ENCODE measurements at regions not wholly inside any gene's neighbourhood (a gene's known extent, or its start where the extent isn't known, plus 50 kb on each side); places are given as distances from the start of the nearest gene placed in this dataset.
"Not testable (repeated sequence)": the region's sequence is repeated elsewhere in the genome, so short reads cannot be mapped to it uniquely, and the experiment has no call there.

DNA sequence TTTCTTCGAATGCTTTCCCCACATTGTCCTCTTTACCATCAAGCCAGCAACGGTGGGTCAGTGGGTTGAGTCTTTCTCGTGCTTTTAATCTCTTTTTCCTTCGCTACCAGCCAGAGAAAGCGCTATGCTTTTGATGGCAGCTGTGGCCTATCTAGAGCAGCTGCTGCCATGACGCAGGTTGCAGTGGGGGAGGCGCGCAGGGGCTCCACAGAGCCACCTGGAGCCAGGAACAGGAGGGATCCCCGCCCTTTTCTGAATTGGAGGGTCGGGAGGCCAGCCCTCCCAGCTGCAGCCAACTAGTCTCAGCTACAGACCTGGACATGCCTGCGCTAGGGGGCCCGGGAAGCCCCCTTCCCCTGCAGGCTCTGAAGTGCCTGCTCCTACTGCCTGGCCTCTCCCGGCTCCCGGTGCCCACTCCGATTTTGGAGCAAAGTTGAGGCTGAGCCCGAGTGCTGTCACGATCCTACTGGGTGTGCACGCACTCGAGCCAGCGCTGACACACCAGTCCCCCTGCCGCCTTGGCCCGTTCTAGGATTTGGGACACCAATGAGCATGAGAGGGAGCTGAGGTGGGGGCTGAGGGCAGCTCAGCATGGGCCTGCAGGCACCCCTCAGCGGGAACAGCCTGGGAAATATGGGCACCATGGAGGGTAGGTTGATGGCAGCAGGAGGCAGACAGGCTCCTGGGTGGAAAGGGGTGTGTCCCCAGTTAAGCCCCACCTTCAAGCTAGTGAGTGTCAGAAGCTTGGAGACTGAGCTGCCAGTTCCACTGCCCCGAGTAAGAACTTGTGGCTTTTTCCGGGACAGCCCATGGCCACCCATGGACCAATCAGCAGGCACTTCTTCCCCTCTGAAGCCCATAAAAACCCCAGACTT, 784.2 kb downstream of the SLC6A15 start:
- Histone ChIP-seq H3K36me3 (no peaks in the 10 kb centered on the region), H3K9me3 (no peaks in the 10 kb centered on the region), H3K4me3 (no peak overlapping the region), H3K27me3 (no peaks in the 10 kb centered on the region), H3K4me1 (no peaks in the 10 kb centered on the region), H3K27ac (no peak overlapping the region)
- 91% methylated on average over 18 of the region's 25 CpGs for WGBS
- TF ChIP-seq POLR2AphosphoS5 (IDR thresholded peaks at IDR 0.05) = no peak
- DNase-seq (ENCODE audit: low spot score in 2 of 2) = no peak

DNA sequence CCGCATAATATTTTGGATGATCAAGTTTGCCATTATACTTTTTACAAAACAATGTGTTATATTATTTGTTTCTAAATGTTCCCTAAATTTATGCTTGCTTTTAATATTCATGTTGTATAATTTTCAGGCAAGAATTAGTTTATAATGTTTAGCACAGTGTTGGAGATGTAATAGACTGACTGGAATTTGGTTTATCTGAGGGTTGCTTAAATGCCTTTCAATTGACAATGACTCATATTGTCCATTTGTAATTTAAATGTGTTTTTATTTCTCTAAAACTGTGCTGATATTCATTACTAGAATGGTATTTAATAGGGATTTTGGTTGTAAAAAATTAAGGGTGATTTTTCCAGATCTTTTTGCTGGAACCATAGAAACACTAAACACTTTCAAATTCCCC, 788.4 kb downstream of the SLC6A15 start:
- DNase-seq (ENCODE audit: low spot score in 2 of 2) = no peak
- no peak overlapping the region for H3K4me3 ChIP-seq
- no peaks in the 10 kb centered on the region for H3K36me3 ChIP-seq
- no peaks in the 10 kb centered on the region for H3K27me3 ChIP-seq
- WGBS = 97% methylated on average over 1 of the region's 1 CpG
- H3K4me1 ChIP-seq = no peaks in the 10 kb centered on the region
- TF ChIP-seq, protein P1, sequence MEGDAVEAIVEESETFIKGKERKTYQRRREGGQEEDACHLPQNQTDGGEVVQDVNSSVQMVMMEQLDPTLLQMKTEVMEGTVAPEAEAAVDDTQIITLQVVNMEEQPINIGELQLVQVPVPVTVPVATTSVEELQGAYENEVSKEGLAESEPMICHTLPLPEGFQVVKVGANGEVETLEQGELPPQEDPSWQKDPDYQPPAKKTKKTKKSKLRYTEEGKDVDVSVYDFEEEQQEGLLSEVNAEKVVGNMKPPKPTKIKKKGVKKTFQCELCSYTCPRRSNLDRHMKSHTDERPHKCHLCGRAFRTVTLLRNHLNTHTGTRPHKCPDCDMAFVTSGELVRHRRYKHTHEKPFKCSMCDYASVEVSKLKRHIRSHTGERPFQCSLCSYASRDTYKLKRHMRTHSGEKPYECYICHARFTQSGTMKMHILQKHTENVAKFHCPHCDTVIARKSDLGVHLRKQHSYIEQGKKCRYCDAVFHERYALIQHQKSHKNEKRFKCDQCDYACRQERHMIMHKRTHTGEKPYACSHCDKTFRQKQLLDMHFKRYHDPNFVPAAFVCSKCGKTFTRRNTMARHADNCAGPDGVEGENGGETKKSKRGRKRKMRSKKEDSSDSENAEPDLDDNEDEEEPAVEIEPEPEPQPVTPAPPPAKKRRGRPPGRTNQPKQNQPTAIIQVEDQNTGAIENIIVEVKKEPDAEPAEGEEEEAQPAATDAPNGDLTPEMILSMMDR (IDR thresholded peaks at IDR 0.05) = no peak
- no peak for TF ChIP-seq POLR2AphosphoS5 (IDR thresholded peaks at IDR 0.05)
- TF ChIP-seq POLR2A (IDR thresholded peaks at IDR 0.05) = no peak
- TF ChIP-seq EP300 (IDR thresholded peaks at IDR 0.05) = no peak
- no peak overlapping the region for H3K27ac ChIP-seq
- no peaks in the 10 kb centered on the region for H3K9me3 ChIP-seq

DNA sequence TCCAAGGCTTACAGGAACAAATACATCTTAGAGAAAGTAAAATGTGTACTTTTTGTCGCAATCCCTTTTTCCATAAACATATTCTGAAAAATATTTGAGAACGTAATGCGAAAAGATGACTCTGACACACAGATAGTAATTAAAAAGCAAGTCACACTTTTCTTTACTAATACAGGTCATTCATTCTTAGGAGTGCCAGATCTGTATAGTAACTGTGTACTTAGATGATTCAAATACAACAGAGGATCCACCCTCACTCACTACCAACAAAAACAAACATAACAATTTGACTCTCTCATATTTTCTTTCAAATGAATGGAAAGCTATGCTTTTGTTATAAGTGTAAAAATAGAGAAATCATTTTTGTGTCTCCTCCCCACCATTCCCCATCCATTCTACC, 795.4 kb downstream of the SLC6A15 start:
- Histone ChIP-seq H3K4me1 (no peaks in the 10 kb centered on the region), H3K9me3 (no peaks in the 10 kb centered on the region), H3K27ac (no peak overlapping the region), H3K4me3 (no peak overlapping the region), H3K27me3 (no peaks in the 10 kb centered on the region), H3K36me3 (no peaks in the 10 kb centered on the region)
- DNase-seq (ENCODE audit: low spot score in 2 of 2) = no peak
- TF ChIP-seq, protein P1 (IDR thresholded peaks at IDR 0.05) = no peak
- TF ChIP-seq EP300 (IDR thresholded peaks at IDR 0.05) = no peak
- no peak for TF ChIP-seq POLR2A (IDR thresholded peaks at IDR 0.05)
- TF ChIP-seq POLR2AphosphoS5 (IDR thresholded peaks at IDR 0.05) = no peak
- WGBS = 86% methylated on average over 3 of the region's 3 CpGs

DNA sequence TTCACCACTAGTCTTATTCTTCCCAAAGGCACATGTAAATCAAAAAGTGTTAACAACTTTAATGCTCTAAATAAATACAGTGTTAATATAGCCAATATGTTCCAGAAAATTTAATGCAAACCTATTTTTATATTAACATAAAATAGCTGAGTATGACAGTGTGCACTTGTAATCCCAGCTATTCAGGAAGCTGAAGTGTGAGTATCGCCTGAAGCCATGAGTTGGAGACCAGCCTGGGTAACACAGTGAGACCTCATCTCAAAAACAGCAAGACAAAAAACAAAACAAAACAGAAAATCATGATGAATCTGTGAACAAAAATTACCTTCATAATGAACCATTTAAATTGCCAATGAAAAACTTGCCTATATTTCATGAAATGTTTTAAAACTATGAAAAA, 798.9 kb downstream of the SLC6A15 start:
- WGBS = 77% methylated on average over 1 of the region's 1 CpG
- Histone ChIP-seq H3K9me3 (peaks cover 5% of the 10 kb centered on the region), H3K27ac (no peak overlapping the region), H3K4me1 (no peaks in the 10 kb centered on the region), H3K27me3 (no peaks in the 10 kb centered on the region), H3K4me3 (no peak overlapping the region), H3K36me3 (no peaks in the 10 kb centered on the region)
- no peak for TF ChIP-seq POLR2AphosphoS5 (IDR thresholded peaks at IDR 0.05)
- no peak for TF ChIP-seq EP300 (IDR thresholded peaks at IDR 0.05)
- TF ChIP-seq POLR2A (IDR thresholded peaks at IDR 0.05) = no peak
- TF ChIP-seq, protein P1 (IDR thresholded peaks at IDR 0.05) = no peak
- DNase-seq (ENCODE audit: low spot score in 2 of 2) = no peak

DNA sequence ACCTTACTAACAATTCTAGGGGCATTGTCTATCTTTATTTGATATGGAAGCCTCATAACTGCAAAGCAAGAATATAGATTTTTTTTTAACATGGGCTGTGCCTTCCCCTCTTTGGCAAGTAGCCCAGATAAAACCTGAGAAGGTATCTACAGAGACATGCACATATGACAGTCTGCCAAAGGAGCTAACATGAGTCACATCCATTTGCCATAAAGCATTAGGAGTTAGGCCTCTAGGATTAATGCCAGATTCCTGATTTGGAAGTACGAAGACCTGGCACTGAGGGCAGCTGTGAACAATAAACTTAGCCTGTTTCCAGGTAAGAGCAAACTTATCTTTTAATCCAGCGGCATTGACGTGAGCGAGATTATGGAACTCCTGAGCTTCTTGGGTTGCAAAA, 808.7 kb downstream of the SLC6A15 start:
- H3K36me3 ChIP-seq; H3K4me3 ChIP-seq; DNase-seq (ENCODE audit: low spot score in 2 of 2); H3K27ac ChIP-seq; H3K4me1 ChIP-seq; H3K27me3 ChIP-seq: not testable (repeated sequence)
- peaks cover 21% of the 10 kb centered on the region for H3K9me3 ChIP-seq
- 43% methylated on average over 4 of the region's 4 CpGs for WGBS

DNA sequence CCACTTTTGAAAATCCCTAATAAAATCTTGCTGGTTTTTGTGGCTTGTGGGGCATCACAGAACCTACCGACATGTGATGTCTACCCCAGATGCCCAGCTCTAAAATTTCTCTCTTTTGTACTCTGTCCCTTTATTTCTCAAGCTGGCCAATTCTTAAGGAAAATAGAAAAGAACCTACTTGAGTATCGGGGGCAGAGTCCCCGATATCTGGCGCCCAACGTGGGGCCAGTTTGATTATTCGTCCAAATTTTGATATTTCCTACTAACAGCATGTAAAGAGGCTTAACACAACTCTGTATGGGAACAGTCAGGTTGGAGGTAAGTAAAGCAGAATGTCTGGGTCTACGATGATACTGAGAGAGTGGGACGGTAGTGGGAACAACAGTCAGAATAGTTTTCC, 810.6 kb downstream of the SLC6A15 start:
- H3K27me3 ChIP-seq; H3K4me3 ChIP-seq; H3K27ac ChIP-seq; H3K36me3 ChIP-seq; DNase-seq (ENCODE audit: low spot score in 2 of 2); H3K4me1 ChIP-seq: not testable (repeated sequence)
- H3K9me3 ChIP-seq = peaks cover 23% of the 10 kb centered on the region
- WGBS = 96% methylated on average over 8 of the region's 8 CpGs

DNA sequence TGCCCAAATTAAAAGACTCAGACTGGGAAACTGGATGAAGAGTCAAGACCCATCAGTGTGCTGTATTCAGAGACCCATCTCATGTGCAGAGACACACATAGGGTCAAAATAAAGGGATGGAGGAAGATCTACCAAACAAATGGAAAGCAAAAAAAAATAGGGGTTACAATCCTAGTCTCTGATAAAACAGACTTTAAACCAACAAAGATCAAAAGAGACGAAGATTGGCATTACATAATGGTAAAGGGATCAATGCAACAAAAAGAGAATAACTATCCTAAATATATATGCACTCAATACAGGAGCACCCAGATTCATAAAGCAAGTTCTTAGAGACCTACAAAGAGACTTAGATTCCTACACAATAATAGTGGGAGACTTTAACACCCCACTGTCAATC, 813.0 kb downstream of the SLC6A15 start:
- not testable (repeated sequence) for H3K27ac ChIP-seq; H3K4me1 ChIP-seq; H3K4me3 ChIP-seq; DNase-seq (ENCODE audit: low spot score in 2 of 2); H3K36me3 ChIP-seq; H3K27me3 ChIP-seq
- 92% methylated on average over 1 of the region's 1 CpG for WGBS
- peaks cover 23% of the 10 kb centered on the region for H3K9me3 ChIP-seq
